Endothelial cell (in vitro differentiated cells): ENCODE measurements at regions not wholly inside any gene's neighbourhood (a gene's known extent, or its start where the extent isn't known, plus 50 kb on each side); places are given as distances from the start of the nearest gene placed in this dataset.

Experiments
- DNase-seq: peaks from one replicate; pipeline ENCODE4 v3.0.0; 2021; ENCODE audit warnings: low spot score
- H3K27ac Mint-ChIP-seq: one replicate; pipeline ENCODE4 v1.8.0; 2021; ENCODE audit warnings: mixed read lengths, inconsistent platforms; ENCODE audit not compliant: unreplicated experiment
- H3K27me3 Mint-ChIP-seq: one replicate; pipeline ENCODE4 v1.8.0; 2021; ENCODE audit warnings: mild to moderate bottlenecking, moderate library complexity, mixed read lengths, inconsistent platforms; ENCODE audit not compliant: unreplicated experiment
- H3K36me3 Mint-ChIP-seq: one replicate; pipeline ENCODE4 v1.8.0; 2021; ENCODE audit warnings: mild to moderate bottlenecking, low read depth, mixed read lengths, inconsistent platforms; ENCODE audit not compliant: unreplicated experiment
- H3K4me1 Mint-ChIP-seq: one replicate; pipeline ENCODE4 v1.8.0; 2021; ENCODE audit warnings: mild to moderate bottlenecking, mixed read lengths, inconsistent platforms; ENCODE audit not compliant: unreplicated experiment
- H3K4me3 Mint-ChIP-seq: one replicate; pipeline ENCODE4 v1.8.0; 2021; ENCODE audit warnings: mild to moderate bottlenecking, mixed read lengths, inconsistent platforms; ENCODE audit not compliant: unreplicated experiment
- H3K9me3 Mint-ChIP-seq: one replicate; pipeline ENCODE4 v1.8.0; 2021; ENCODE audit warnings: mixed read lengths, inconsistent platforms; ENCODE audit not compliant: unreplicated experiment
- CTCF ChIP-seq: fragments of 200-600 bp; sonication (generic); IDR thresholded peaks from one replicate; pipeline ENCODE4 v1.5.0; 2021; ENCODE audit warnings: antibody characterized with exemption; ENCODE audit not compliant: unreplicated experiment

GRCh38 chr20:17837179-17837578, 131.4 kb downstream of the SNX5 start:
- no peak for TF ChIP-seq CTCF
- H3K27ac Mint-ChIP-seq: no peak overlapping the region
- peaks cover 3% of the 10 kb centered on the region for H3K27me3 Mint-ChIP-seq
- H3K36me3 Mint-ChIP-seq: no peaks in the 10 kb centered on the region
- H3K4me3 Mint-ChIP-seq: no peak overlapping the region
- no peak for DNase-seq
- peaks cover 6% of the 10 kb centered on the region for H3K4me1 Mint-ChIP-seq
- no peaks in the 10 kb centered on the region for H3K9me3 Mint-ChIP-seq

- Mint-ChIP-seq H3K36me3 (no peaks in the 10 kb centered on the region), H3K4me1 (peaks cover 6% of the 10 kb centered on the region), H3K27me3 (peaks cover 3% of the 10 kb centered on the region), H3K9me3 (no peaks in the 10 kb centered on the region), H3K27ac (no peak overlapping the region), H3K4me3 (no peak overlapping the region)
- DNase-seq: no peak
- no peak for TF ChIP-seq CTCF
These were observed 132.2 kb downstream of the SNX5 start for GRCh38 chr20:17836303-17836861.

GRCh38 chr20:17835934-17836300, 132.7 kb downstream of the SNX5 start:
- Mint-ChIP-seq H3K27me3 (peaks cover 3% of the 10 kb centered on the region), H3K4me1 (peaks cover 6% of the 10 kb centered on the region), H3K4me3 (no peak overlapping the region), H3K9me3 (no peaks in the 10 kb centered on the region), H3K27ac (no peak overlapping the region), H3K36me3 (no peaks in the 10 kb centered on the region)
- no peak for DNase-seq
- TF ChIP-seq CTCF: no peak

GRCh38 chr20:17835240-17835933, 133.2 kb downstream of the SNX5 start:
- DNase-seq: no peak
- Mint-ChIP-seq H3K9me3 (no peaks in the 10 kb centered on the region), H3K27ac (no peak overlapping the region), H3K4me1 (peaks cover 6% of the 10 kb centered on the region), H3K4me3 (no peak overlapping the region), H3K36me3 (no peaks in the 10 kb centered on the region), H3K27me3 (peaks cover 3% of the 10 kb centered on the region)
- TF ChIP-seq CTCF: no peak

- Mint-ChIP-seq H3K9me3 (no peaks in the 10 kb centered on the region), H3K27me3 (peaks cover 3% of the 10 kb centered on the region), H3K4me1 (peaks cover 6% of the 10 kb centered on the region), H3K4me3 (no peak overlapping the region), H3K36me3 (no peaks in the 10 kb centered on the region), H3K27ac (no peak overlapping the region)
- DNase-seq: no peak
- TF ChIP-seq CTCF: no peak
These were observed 133.8 kb downstream of the SNX5 start for GRCh38 chr20:17834804-17835203.
